ENCODE measurements at regions not wholly inside any gene's neighbourhood (a gene's known extent, or its start where the extent isn't known, plus 50 kb on each side); places are given as distances from the start of the nearest gene placed in this dataset.

DNA sequence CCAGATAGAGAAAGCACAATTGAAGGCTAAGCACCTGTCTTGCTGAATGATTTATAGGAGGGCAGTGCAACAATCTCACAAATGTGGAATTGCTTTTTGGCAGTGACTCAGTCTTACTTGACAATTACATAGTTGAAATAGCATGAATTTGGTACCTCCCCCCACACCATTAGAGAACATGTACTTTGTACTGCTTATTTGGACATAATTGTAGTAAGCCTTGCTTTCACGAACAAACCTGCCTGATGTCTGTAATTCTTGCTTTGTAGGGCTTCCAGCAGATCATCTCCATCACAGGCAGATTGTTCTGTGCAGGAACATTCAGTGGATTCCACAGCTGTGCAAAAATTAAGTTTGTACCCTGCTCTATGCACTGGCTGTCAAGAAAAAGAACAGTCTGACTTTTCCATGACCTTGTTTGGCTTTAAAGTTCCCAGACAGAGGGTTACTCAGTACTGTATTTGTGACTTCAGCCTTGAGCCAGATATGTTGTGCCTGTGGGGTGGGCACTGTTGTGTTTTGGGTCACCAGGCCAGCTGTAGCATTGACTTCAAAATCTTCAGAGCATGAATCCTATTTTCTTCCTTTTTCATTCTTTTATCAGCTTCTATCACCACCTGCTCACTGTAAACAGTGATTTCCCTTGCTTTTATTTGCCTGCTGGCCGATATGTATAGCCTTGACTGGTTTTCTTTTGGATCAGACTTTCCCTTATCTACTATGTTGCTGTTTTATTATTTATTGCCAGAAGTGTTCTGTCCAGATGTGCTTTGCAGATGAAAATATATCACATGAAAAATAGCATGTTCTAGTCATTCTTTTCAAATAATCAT is 941.0 kb upstream of the CHORDC1 start:
- peaks cover 10 to 27% (median 23%) of the 10 kb centered on the region in 4 donors for H3K4me1 ChIP-seq
- peak overlapping the region; percentile 75 to 85 (median 77) for H3K27ac ChIP-seq (replicated peaks in 1 of 4)
- DNase-seq (ENCODE audit: extremely low spot score): no peak
- WGBS: 20% methylated on average over 2 of the region's 2 CpGs
- H3K36me3 ChIP-seq: no peaks in the 10 kb centered on the region
- no peaks in the 10 kb centered on the region for H3K27me3 ChIP-seq
- H3K4me3 ChIP-seq: no peak overlapping the region
- TF ChIP-seq EP300 (IDR thresholded peaks at IDR 0.05) (peak; percentile 65), POLR2AphosphoS5 (IDR thresholded peaks at IDR 0.05) (peak; percentile 58 to 82), CTCF (IDR thresholded peaks at IDR 0.05) (no peak), POLR2A (IDR thresholded peaks at IDR 0.05; ENCODE audit: low read depth) (no peak)
- intact Hi-C loops (cut with DNase I): no loop called here
- H3K9me3 ChIP-seq: no peaks in the 10 kb centered on the region

- Histone ChIP-seq H3K4me3 (no peak overlapping the region), H3K27ac (replicated peaks in 1 of 4) (no peak overlapping the region), H3K27me3 (no peaks in the 10 kb centered on the region), H3K4me1 (peaks cover 10 to 37% (median 33%) of the 10 kb centered on the region in 4 donors), H3K36me3 (no peaks in the 10 kb centered on the region), H3K9me3 (no peaks in the 10 kb centered on the region)
- intact Hi-C loops (cut with DNase I): no loop called here
- TF ChIP-seq POLR2A (IDR thresholded peaks at IDR 0.05; ENCODE audit: low read depth): no peak
- no peak for TF ChIP-seq CTCF (IDR thresholded peaks at IDR 0.05)
- TF ChIP-seq POLR2AphosphoS5 (IDR thresholded peaks at IDR 0.05): no peak
- TF ChIP-seq EP300 (IDR thresholded peaks at IDR 0.05): no peak
- DNase-seq (ENCODE audit: extremely low spot score): no peak
- WGBS: 63% methylated on average over 1 of the region's 1 CpG
Measured at GRCh38 chr11:91160661-91161060, 937.8 kb upstream of the CHORDC1 start.

- no peak overlapping the region for H3K4me3 ChIP-seq
- DNase-seq (ENCODE audit: extremely low spot score): no peak
- H3K27ac ChIP-seq (replicated peaks in 1 of 4): no peak overlapping the region
- 90% methylated on average over 3 of the region's 3 CpGs for WGBS
- TF ChIP-seq EP300 (IDR thresholded peaks at IDR 0.05) (no peak), CTCF (IDR thresholded peaks at IDR 0.05) (no peak), POLR2AphosphoS5 (IDR thresholded peaks at IDR 0.05) (no peak), POLR2A (IDR thresholded peaks at IDR 0.05; ENCODE audit: low read depth) (no peak)
- no peaks in the 10 kb centered on the region for H3K27me3 ChIP-seq
- intact Hi-C loops (cut with DNase I): no loop called here
- peaks cover 9 to 29% (median 24%) of the 10 kb centered on the region in 4 donors for H3K4me1 ChIP-seq
- H3K9me3 ChIP-seq: no peaks in the 10 kb centered on the region
- no peaks in the 10 kb centered on the region for H3K36me3 ChIP-seq
Measured at GRCh38 chr11:91158891-91159537, 936.2 kb upstream of the CHORDC1 start.

DNA sequence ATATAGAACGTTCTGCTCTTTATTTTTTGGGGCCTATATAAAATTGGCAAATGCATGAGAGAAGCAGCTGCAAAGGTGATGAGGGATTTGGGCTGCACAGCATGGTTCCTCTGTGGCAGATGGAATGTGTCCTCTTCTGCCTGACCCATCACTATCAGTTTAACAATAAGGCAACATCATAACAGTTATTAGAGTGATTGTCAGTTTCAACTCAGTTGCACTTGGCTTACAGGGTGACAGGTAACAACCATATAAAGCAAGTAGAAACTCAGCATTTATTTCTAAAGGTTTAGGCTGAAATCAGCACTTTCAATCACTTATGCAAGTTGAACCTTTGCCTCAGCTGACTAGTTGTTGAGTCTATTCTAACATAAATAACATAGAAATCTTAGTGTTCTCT is 935.4 kb upstream of the CHORDC1 start:
- Histone ChIP-seq H3K4me3 (no peak overlapping the region), H3K36me3 (no peaks in the 10 kb centered on the region), H3K27ac (replicated peaks in 1 of 4) (no peak overlapping the region), H3K27me3 (no peaks in the 10 kb centered on the region), H3K4me1 (peaks cover 2 to 22% (median 16%) of the 10 kb centered on the region in 4 donors), H3K9me3 (peaks cover 0 to 2% (median 0%) of the 10 kb centered on the region in 4 donors)
- no peak for DNase-seq (ENCODE audit: extremely low spot score)
- TF ChIP-seq CTCF (IDR thresholded peaks at IDR 0.05) (no peak), EP300 (IDR thresholded peaks at IDR 0.05) (no peak), POLR2AphosphoS5 (IDR thresholded peaks at IDR 0.05) (no peak), POLR2A (IDR thresholded peaks at IDR 0.05; ENCODE audit: low read depth) (no peak)
- WGBS: 63% methylated on average over 1 of the region's 1 CpG
- intact Hi-C loops (cut with DNase I): no loop called here
